Neural progenitor cell (in vitro differentiated cells): ENCODE measurements at regions not wholly inside any gene's neighbourhood (a gene's known extent, or its start where the extent isn't known, plus 50 kb on each side); places are given as distances from the start of the nearest gene placed in this dataset.

Source experiments
- CTCF ChIP-seq: fragments of 200-600 bp; sonication (generic); IDR thresholded peaks from 2 replicates; pipeline ENCODE4 v1.5.1; 2017; ENCODE audit warnings: antibody characterized with exemption, mild to moderate bottlenecking
- EZH2 ChIP-seq: fragments of 200-600 bp; sonication (generic); IDR thresholded peaks from 2 replicates; pipeline ENCODE4 v1.6.1; 2017; ENCODE audit warnings: antibody characterized with exemption, mild to moderate bottlenecking, moderate library complexity
- EZH2phosphoT487 ChIP-seq: fragments of 200-600 bp; sonication (generic); IDR thresholded peaks from 2 replicates; pipeline ENCODE4 v1.6.1; 2017; ENCODE audit warnings: antibody characterized with exemption

- TF ChIP-seq CTCF (no peak), EZH2 (no peak), EZH2phosphoT487 (no peak)
Observed at GRCh38 chr2:216909541-216910210, 49.8 kb upstream of the TNP1 start.
